ENCODE measurements at regions not wholly inside any gene's neighbourhood (a gene's known extent, or its start where the extent isn't known, plus 50 kb on each side); places are given as distances from the start of the nearest gene placed in this dataset.

GRCh38 chr12:88973998-88974397, 378.3 kb downstream of the DUSP6 start:
- Histone ChIP-seq H3K4me3 (ENCODE audit: low read length) (no peak overlapping the region), H3K4me1 (ENCODE audit: control insufficient read depth, insufficient read depth, low read length) (no peaks in the 10 kb centered on the region), H3K9me3 (replicated peaks; ENCODE audit: low read length) (no peaks in the 10 kb centered on the region), H3K36me3 (ENCODE audit: insufficient read depth, low read length) (no peaks in the 10 kb centered on the region), H3K4me2 (ENCODE audit: low read length) (no peak overlapping the region), H3K27me3 (ENCODE audit: control insufficient read depth, insufficient read depth, low read length) (no peaks in the 10 kb centered on the region), H3K9ac (ENCODE audit: low read depth, low read length) (no peak overlapping the region)

GRCh38 chr12:88970740-88971139, 381.6 kb downstream of the DUSP6 start:
- H3K9me3 ChIP-seq (replicated peaks; ENCODE audit: low read length), result no peaks in the 10 kb centered on the region
- H3K4me3 ChIP-seq (ENCODE audit: low read length), result no peak overlapping the region
- no peaks in the 10 kb centered on the region for H3K36me3 ChIP-seq (ENCODE audit: insufficient read depth, low read length)
- no peak overlapping the region for H3K9ac ChIP-seq (ENCODE audit: low read depth, low read length)
- H3K27me3 ChIP-seq (ENCODE audit: control insufficient read depth, insufficient read depth, low read length), result no peaks in the 10 kb centered on the region
- no peak overlapping the region for H3K4me2 ChIP-seq (ENCODE audit: low read length)
- no peaks in the 10 kb centered on the region for H3K4me1 ChIP-seq (ENCODE audit: control insufficient read depth, insufficient read depth, low read length)

GRCh38 chr12:88969127-88969526, 383.2 kb downstream of the DUSP6 start:
- no peak overlapping the region for H3K4me3 ChIP-seq (ENCODE audit: low read length)

GRCh38 chr12:88960213-88960878, 380.1 kb upstream of the KITLG start:
- no peaks in the 10 kb centered on the region for H3K27me3 ChIP-seq (ENCODE audit: control insufficient read depth, insufficient read depth, low read length)
- H3K4me3 ChIP-seq (ENCODE audit: low read length), result no peak overlapping the region
- no peak overlapping the region for H3K9ac ChIP-seq (ENCODE audit: low read depth, low read length)
- H3K9me3 ChIP-seq (replicated peaks; ENCODE audit: low read length), result no peaks in the 10 kb centered on the region
- H3K4me1 ChIP-seq (ENCODE audit: control insufficient read depth, insufficient read depth, low read length), result no peaks in the 10 kb centered on the region
- H3K36me3 ChIP-seq (ENCODE audit: insufficient read depth, low read length), result no peaks in the 10 kb centered on the region
- no peak overlapping the region for H3K4me2 ChIP-seq (ENCODE audit: low read length)

More at GRCh38 chr12:88969127-88969526, 383.2 kb downstream of the DUSP6 start:
- Histone ChIP-seq H3K9me3 (replicated peaks; ENCODE audit: low read length) (no peaks in the 10 kb centered on the region), H3K4me2 (ENCODE audit: low read length) (no peak overlapping the region), H3K27me3 (ENCODE audit: control insufficient read depth, insufficient read depth, low read length) (no peaks in the 10 kb centered on the region), H3K9ac (ENCODE audit: low read depth, low read length) (no peak overlapping the region), H3K4me1 (ENCODE audit: control insufficient read depth, insufficient read depth, low read length) (no peaks in the 10 kb centered on the region), H3K36me3 (ENCODE audit: insufficient read depth, low read length) (no peaks in the 10 kb centered on the region)

- Histone ChIP-seq H3K9me3 (replicated peaks; ENCODE audit: low read length) (no peaks in the 10 kb centered on the region), H3K4me3 (ENCODE audit: low read length) (no peak overlapping the region), H3K4me1 (ENCODE audit: control insufficient read depth, insufficient read depth, low read length) (no peaks in the 10 kb centered on the region), H3K9ac (ENCODE audit: low read depth, low read length) (no peak overlapping the region), H3K36me3 (ENCODE audit: insufficient read depth, low read length) (no peaks in the 10 kb centered on the region), H3K4me2 (ENCODE audit: low read length) (no peak overlapping the region), H3K27me3 (ENCODE audit: control insufficient read depth, insufficient read depth, low read length) (no peaks in the 10 kb centered on the region)
Observed at GRCh38 chr12:88958946-88959345, 378.7 kb upstream of the KITLG start.

GRCh38 chr12:88958153-88958552, 377.9 kb upstream of the KITLG start:
- no peaks in the 10 kb centered on the region for H3K36me3 ChIP-seq (ENCODE audit: insufficient read depth, low read length)
- no peaks in the 10 kb centered on the region for H3K27me3 ChIP-seq (ENCODE audit: control insufficient read depth, insufficient read depth, low read length)
- H3K4me2 ChIP-seq (ENCODE audit: low read length), result no peak overlapping the region
- H3K9ac ChIP-seq (ENCODE audit: low read depth, low read length), result no peak overlapping the region
- H3K4me3 ChIP-seq (ENCODE audit: low read length), result no peak overlapping the region
- no peaks in the 10 kb centered on the region for H3K4me1 ChIP-seq (ENCODE audit: control insufficient read depth, insufficient read depth, low read length)
- H3K9me3 ChIP-seq (replicated peaks; ENCODE audit: low read length), result no peaks in the 10 kb centered on the region

GRCh38 chr12:88957358-88957757, 377.1 kb upstream of the KITLG start:
- Histone ChIP-seq H3K9me3 (replicated peaks; ENCODE audit: low read length) (no peaks in the 10 kb centered on the region), H3K36me3 (ENCODE audit: insufficient read depth, low read length) (no peaks in the 10 kb centered on the region), H3K9ac (ENCODE audit: low read depth, low read length) (no peak overlapping the region), H3K4me2 (ENCODE audit: low read length) (no peak overlapping the region), H3K27me3 (ENCODE audit: control insufficient read depth, insufficient read depth, low read length) (no peaks in the 10 kb centered on the region), H3K4me1 (ENCODE audit: control insufficient read depth, insufficient read depth, low read length) (no peaks in the 10 kb centered on the region), H3K4me3 (ENCODE audit: low read length) (no peak overlapping the region)

- Histone ChIP-seq H3K36me3 (ENCODE audit: insufficient read depth, low read length) (no peaks in the 10 kb centered on the region), H3K9me3 (replicated peaks; ENCODE audit: low read length) (no peaks in the 10 kb centered on the region), H3K4me2 (ENCODE audit: low read length) (no peak overlapping the region), H3K4me3 (ENCODE audit: low read length) (no peak overlapping the region), H3K27me3 (ENCODE audit: control insufficient read depth, insufficient read depth, low read length) (no peaks in the 10 kb centered on the region), H3K9ac (ENCODE audit: low read depth, low read length) (no peak overlapping the region), H3K4me1 (ENCODE audit: control insufficient read depth, insufficient read depth, low read length) (no peaks in the 10 kb centered on the region)
Observed at GRCh38 chr12:88955531-88955930, 375.3 kb upstream of the KITLG start.

- H3K9me3 ChIP-seq (replicated peaks; ENCODE audit: low read length), result no peaks in the 10 kb centered on the region
- no peaks in the 10 kb centered on the region for H3K4me1 ChIP-seq (ENCODE audit: control insufficient read depth, insufficient read depth, low read length)
- no peak overlapping the region for H3K4me3 ChIP-seq (ENCODE audit: low read length)
- H3K27me3 ChIP-seq (ENCODE audit: control insufficient read depth, insufficient read depth, low read length), result no peaks in the 10 kb centered on the region
- H3K36me3 ChIP-seq (ENCODE audit: insufficient read depth, low read length), result no peaks in the 10 kb centered on the region
- no peak overlapping the region for H3K4me2 ChIP-seq (ENCODE audit: low read length)
- H3K9ac ChIP-seq (ENCODE audit: low read depth, low read length), result no peak overlapping the region
Observed at GRCh38 chr12:88953029-88953586, 372.8 kb upstream of the KITLG start.

- no peak overlapping the region for H3K4me2 ChIP-seq (ENCODE audit: low read length)
- H3K9me3 ChIP-seq (replicated peaks; ENCODE audit: low read length), result no peaks in the 10 kb centered on the region
- H3K4me1 ChIP-seq (ENCODE audit: control insufficient read depth, insufficient read depth, low read length), result no peaks in the 10 kb centered on the region
- no peaks in the 10 kb centered on the region for H3K27me3 ChIP-seq (ENCODE audit: control insufficient read depth, insufficient read depth, low read length)
- H3K36me3 ChIP-seq (ENCODE audit: insufficient read depth, low read length), result no peaks in the 10 kb centered on the region
- no peak overlapping the region for H3K4me3 ChIP-seq (ENCODE audit: low read length)
- no peak overlapping the region for H3K9ac ChIP-seq (ENCODE audit: low read depth, low read length)
Observed at GRCh38 chr12:88952562-88952942, 372.3 kb upstream of the KITLG start.

GRCh38 chr12:88951860-88952561, 371.7 kb upstream of the KITLG start:
- Histone ChIP-seq H3K4me1 (ENCODE audit: control insufficient read depth, insufficient read depth, low read length) (no peaks in the 10 kb centered on the region), H3K36me3 (ENCODE audit: insufficient read depth, low read length) (no peaks in the 10 kb centered on the region), H3K9ac (ENCODE audit: low read depth, low read length) (no peak overlapping the region), H3K27me3 (ENCODE audit: control insufficient read depth, insufficient read depth, low read length) (no peaks in the 10 kb centered on the region), H3K4me2 (ENCODE audit: low read length) (no peak overlapping the region), H3K9me3 (replicated peaks; ENCODE audit: low read length) (no peaks in the 10 kb centered on the region), H3K4me3 (ENCODE audit: low read length) (no peak overlapping the region)

GRCh38 chr12:88951177-88951576, 370.9 kb upstream of the KITLG start:
- H3K4me1 ChIP-seq (ENCODE audit: control insufficient read depth, insufficient read depth, low read length), result peaks cover 6% of the 10 kb centered on the region
- no peaks in the 10 kb centered on the region for H3K27me3 ChIP-seq (ENCODE audit: control insufficient read depth, insufficient read depth, low read length)
- H3K9ac ChIP-seq (ENCODE audit: low read depth, low read length), result no peak overlapping the region
- H3K9me3 ChIP-seq (replicated peaks; ENCODE audit: low read length), result no peaks in the 10 kb centered on the region
- no peak overlapping the region for H3K4me2 ChIP-seq (ENCODE audit: low read length)
- H3K36me3 ChIP-seq (ENCODE audit: insufficient read depth, low read length), result no peaks in the 10 kb centered on the region
- no peak overlapping the region for H3K4me3 ChIP-seq (ENCODE audit: low read length)

Measured in skeletal muscle satellite cell (primary cell).